Liver (tissue), 3 donors: ENCODE measurements at regions not wholly inside any gene's neighbourhood (a gene's known extent, or its start where the extent isn't known, plus 50 kb on each side); places are given as distances from the start of the nearest gene placed in this dataset.

Experiments used
- CTCF ChIP-seq: fragments of 150-350 bp; IDR thresholded peaks from 2 replicates; pipeline ENCODE4 v1.5.1; 2017; ENCODE audit warnings: improper control_type of control experiment, low read depth, low read length; ENCODE audit not compliant: missing input control
- EGR1 ChIP-seq, 2 donors: IDR thresholded peaks; 2 replicates each; pipeline ENCODE4 v1.6.1; 2016 to 2018; ENCODE audit warnings: antibody characterized with exemption in 2 of 2, low read depth in 2 of 2
- JUND ChIP-seq, 2 donors: IDR thresholded peaks; 2 replicates each; pipeline ENCODE4 v1.6.1; 2016; ENCODE audit warnings: antibody characterized with exemption in 2 of 2
- RAD21 ChIP-seq, 2 donors: IDR thresholded peaks; 2 replicates each; pipeline ENCODE4 v1.6.1; 2016; ENCODE audit warnings: antibody characterized with exemption in 2 of 2, mild to moderate bottlenecking in 2 of 2
- REST ChIP-seq: IDR thresholded peaks from 2 replicates; pipeline ENCODE4 v1.6.1; 2016; ENCODE audit warnings: antibody characterized with exemption, mild to moderate bottlenecking
- RXRA ChIP-seq, 2 donors: IDR thresholded peaks; 2 replicates each; pipeline ENCODE4 v1.6.1; 2017 to 2018; ENCODE audit warnings: antibody characterized with exemption in 2 of 2, mild to moderate bottlenecking in 1 of 2
- SP1 ChIP-seq: IDR thresholded peaks from 2 replicates; pipeline ENCODE4 v1.6.1; 2018; ENCODE audit warnings: antibody characterized with exemption, mild to moderate bottlenecking
- donor health status: healthy.
- donor health status: healthy.

- TF ChIP-seq CTCF, result no peak
- no peak for TF ChIP-seq JUND (IDR thresholded peaks at IDR 0.05)
- TF ChIP-seq REST, result no peak
- no peak for TF ChIP-seq SP1
- TF ChIP-seq RAD21 (IDR thresholded peaks at IDR 0.05), result no peak
- TF ChIP-seq RXRA (IDR thresholded peaks at IDR 0.05), result no peak
- TF ChIP-seq EGR1 (IDR thresholded peaks at IDR 0.05; ENCODE audit: low read depth in 2 of 2), result no peak
Measured at GRCh38 chr6:163857421-163857820, 442.9 kb downstream of the QKI start.
